Endometrium (tissue), 2 donors: ENCODE measurements at regions not wholly inside any gene's neighbourhood (a gene's known extent, or its start where the extent isn't known, plus 50 kb on each side); places are given as distances from the start of the nearest gene placed in this dataset.

Source experiments
- FAIRE-seq: peaks from 2 replicates; lab custom pipeline; 2012; peaks lifted over from hg19 to GRCh38; lab: Jason Lieb, UNC
- donor health status: control.
- donor health status: control.

- FAIRE-seq, result no peak
Measured at GRCh38 chr15:70158309-70159000, 60.7 kb upstream of the TLE3 start.

DNA sequence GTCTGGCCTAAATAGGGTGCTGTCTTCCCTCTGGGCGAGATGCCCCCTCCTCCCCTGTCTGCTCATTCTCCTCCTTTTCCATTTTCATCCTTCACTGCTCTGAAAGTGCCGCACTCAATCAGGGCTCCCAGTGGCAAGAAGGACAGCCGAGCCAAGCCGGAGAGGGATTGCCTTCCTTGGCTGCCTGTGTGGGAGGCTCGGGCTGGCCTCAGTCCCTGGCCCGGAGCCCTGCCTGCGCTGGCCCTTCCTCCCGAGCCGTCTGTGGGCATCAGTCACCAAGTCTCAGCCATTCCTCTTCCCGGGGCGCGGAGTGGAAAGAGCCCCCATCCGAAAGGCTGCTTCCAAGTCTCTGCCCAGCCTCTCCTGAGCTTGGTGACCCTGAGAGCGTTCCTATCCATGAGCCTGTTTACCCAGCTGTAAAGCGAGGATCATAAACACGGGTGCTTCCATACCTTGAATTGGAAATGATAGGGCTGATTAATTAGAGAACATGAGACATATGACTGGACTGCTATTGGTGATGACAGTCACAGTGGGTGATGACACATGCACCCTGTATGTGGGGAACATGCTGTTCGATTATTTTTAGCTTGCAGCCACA lies 59.1 kb upstream of the TLE3 start:
- no peak for FAIRE-seq

- peak; percentile 12 for FAIRE-seq
Measured at GRCh38 chr15:70154718-70155347, 57.1 kb upstream of the TLE3 start.

DNA sequence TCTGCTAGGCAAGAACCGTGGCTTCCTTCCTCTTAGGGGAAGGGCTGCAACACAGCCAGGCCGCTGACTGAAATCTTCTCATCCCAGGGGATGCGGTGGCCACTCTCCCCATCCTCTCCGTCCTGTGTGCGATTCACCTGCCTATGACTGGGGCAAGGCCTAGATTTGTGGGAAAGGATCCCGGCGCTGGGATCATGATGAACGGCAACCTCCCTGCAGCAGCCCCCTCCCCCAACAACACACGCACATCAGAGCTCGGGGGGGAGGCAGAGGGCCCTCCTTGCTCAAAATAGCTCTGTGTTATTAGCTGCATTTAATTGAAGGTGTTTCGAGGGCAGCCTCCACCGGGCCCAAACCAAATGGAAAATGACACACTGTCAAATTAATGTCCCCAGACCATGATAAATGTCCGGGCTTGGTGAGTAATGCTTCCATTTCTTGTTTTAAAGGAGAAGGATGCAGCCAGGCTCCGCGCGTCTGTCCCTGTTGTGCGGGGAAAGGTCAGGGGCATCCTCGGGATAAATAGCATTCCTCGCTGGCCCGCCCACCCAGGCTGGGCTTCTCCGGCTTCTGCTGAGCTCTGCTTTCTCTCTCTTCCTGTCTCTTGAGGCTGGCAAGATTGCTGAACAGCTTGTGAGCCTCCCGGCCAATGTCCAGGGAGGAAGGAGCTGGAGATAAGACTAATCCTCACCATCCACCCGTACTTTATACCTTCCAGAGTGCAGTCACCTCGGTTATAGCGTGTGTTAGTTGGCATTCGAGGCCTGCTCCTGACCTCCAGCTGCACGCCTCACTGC lies 56.4 kb upstream of the TLE3 start:
- FAIRE-seq, result no peak

GRCh38 chr15:70152070-70152480 lies 54.4 kb upstream of the TLE3 start:
- FAIRE-seq, result no peak

GRCh38 chr15:70151462-70151861 lies 53.7 kb upstream of the TLE3 start:
- no peak for FAIRE-seq

- FAIRE-seq, result no peak
Measured at GRCh38 chr15:70151003-70151402, 53.3 kb upstream of the TLE3 start.

DNA sequence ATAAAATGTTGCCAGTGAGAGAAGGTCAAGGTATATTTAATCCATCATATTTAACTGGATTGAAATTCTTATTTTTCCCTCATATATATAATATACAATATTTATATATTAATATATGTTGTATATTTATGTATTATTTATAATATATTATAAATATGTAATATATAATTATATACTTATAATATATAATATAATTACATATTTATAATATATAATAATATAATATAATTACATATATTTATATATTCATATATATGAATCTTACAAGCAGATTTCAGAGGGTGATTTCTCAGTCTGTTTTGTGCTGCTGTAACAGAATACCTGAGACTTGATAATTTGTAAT lies 52.7 kb upstream of the TLE3 start:
- no peak for FAIRE-seq

GRCh38 chr15:70149667-70150404 lies 52.1 kb upstream of the TLE3 start:
- no peak for FAIRE-seq

DNA sequence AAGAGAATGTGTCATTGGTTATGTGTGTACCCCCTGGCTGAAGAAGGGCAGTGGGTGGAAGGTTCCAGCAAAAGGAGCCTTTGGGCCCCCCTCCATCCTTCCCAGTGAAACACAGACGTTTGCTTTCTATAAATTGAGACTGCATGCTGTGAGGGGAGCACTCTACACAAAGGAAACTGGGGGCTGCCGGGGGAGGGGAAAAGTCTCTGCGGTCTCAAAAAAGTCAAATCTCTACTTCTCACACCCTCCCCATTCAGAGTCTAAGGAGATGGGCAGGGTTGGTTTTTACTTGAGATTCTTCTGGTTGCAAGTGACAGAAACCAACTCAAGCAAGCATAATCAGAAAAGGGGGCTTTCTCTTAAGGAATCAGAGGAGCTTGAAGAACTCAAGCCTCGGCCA lies 50.1 kb upstream of the TLE3 start:
- FAIRE-seq, result no peak
